Neutrophil (primary cell): ENCODE measurements at regions not wholly inside any gene's neighbourhood (a gene's known extent, or its start where the extent isn't known, plus 50 kb on each side); places are given as distances from the start of the nearest gene placed in this dataset.

Experiments used
- H3K27ac ChIP-seq: fragments of 200-600 bp; sonication (generic); 2 replicates; pipeline ENCODE4 v1.5.1; 2016; ENCODE audit warnings: mild to moderate bottlenecking, moderate library complexity
- H3K27me3 ChIP-seq: fragments of 200-600 bp; sonication (generic); 2 replicates; pipeline ENCODE4 v1.6.0; 2016; ENCODE audit warnings: mild to moderate bottlenecking
- H3K36me3 ChIP-seq: fragments of 200-600 bp; sonication (generic); 2 replicates; pipeline ENCODE4 v1.5.1; 2017
- H3K4me1 ChIP-seq, 2 experiments: fragments of 200-600 bp in 1 of 2; sonication (generic) in 1 of 2; 1 replicate in 1 of 2; 2 replicates in 1 of 2; pipeline versions ENCODE4 v1.5.1 to v1.6.1; 2013 to 2016; ENCODE audit warnings: low read depth in 1 of 2, low read length in 1 of 2, mild to moderate bottlenecking in 1 of 2, moderate library complexity in 1 of 2; ENCODE audit not compliant: control insufficient read depth in 1 of 2, insufficient read depth in 1 of 2
- H3K4me3 ChIP-seq, 2 experiments: fragments of 200-600 bp in 1 of 2; sonication (generic) in 1 of 2; 1 replicate in 1 of 2; 2 replicates in 1 of 2; pipeline ENCODE4 v1.5.1; 2013 to 2016; ENCODE audit warnings: low read depth in 1 of 2, low read length in 1 of 2, mild to moderate bottlenecking in 1 of 2, moderate library complexity in 1 of 2
- H3K9me3 ChIP-seq: fragments of 200-600 bp; sonication (generic); 2 replicates; pipeline ENCODE4 v1.5.1; 2016
- CTCF ChIP-seq: fragments of 200-600 bp; sonication (generic); IDR thresholded peaks from 2 replicates; pipeline ENCODE4 v1.5.1; 2016; ENCODE audit warnings: antibody characterized with exemption

- no peaks in the 10 kb centered on the region for H3K4me1 ChIP-seq
These were observed 151.9 kb upstream of the ALKAL2 start for GRCh38 chr2:439556-440402.

GRCh38 chr2:439077-439476, 151.2 kb upstream of the ALKAL2 start:
- Histone ChIP-seq H3K27ac (no peak overlapping the region), H3K4me1 (no peaks in the 10 kb centered on the region), H3K27me3 (no peaks in the 10 kb centered on the region), H3K36me3 (no peaks in the 10 kb centered on the region), H3K9me3 (no peaks in the 10 kb centered on the region), H3K4me3 (no peak overlapping the region)
- no peak for TF ChIP-seq CTCF

More at GRCh38 chr2:439556-440402, 151.9 kb upstream of the ALKAL2 start:
- Histone ChIP-seq H3K27ac (no peak overlapping the region), H3K4me3 (no peak overlapping the region), H3K27me3 (no peaks in the 10 kb centered on the region), H3K36me3 (no peaks in the 10 kb centered on the region), H3K9me3 (no peaks in the 10 kb centered on the region)
- TF ChIP-seq CTCF: no peak

- Histone ChIP-seq H3K36me3 (no peaks in the 10 kb centered on the region), H3K27ac (no peak overlapping the region), H3K9me3 (no peaks in the 10 kb centered on the region), H3K27me3 (no peaks in the 10 kb centered on the region), H3K4me3 (no peak overlapping the region), H3K4me1 (no peaks in the 10 kb centered on the region)
- TF ChIP-seq CTCF: no peak
These were observed 150.0 kb upstream of the ALKAL2 start for GRCh38 chr2:437756-438393.

GRCh38 chr2:437180-437579, 149.3 kb upstream of the ALKAL2 start:
- H3K4me1 ChIP-seq: no peaks in the 10 kb centered on the region
- no peak for TF ChIP-seq CTCF
- H3K27ac ChIP-seq: no peak overlapping the region

GRCh38 chr2:436205-436604, 148.3 kb upstream of the ALKAL2 start:
- H3K4me3 ChIP-seq: no peak overlapping the region
- peaks cover 1% of the 10 kb centered on the region for H3K27me3 ChIP-seq

More at GRCh38 chr2:437180-437579, 149.3 kb upstream of the ALKAL2 start:
- Histone ChIP-seq H3K4me3 (no peak overlapping the region), H3K36me3 (no peaks in the 10 kb centered on the region), H3K9me3 (no peaks in the 10 kb centered on the region), H3K27me3 (no peaks in the 10 kb centered on the region)

More at GRCh38 chr2:436205-436604, 148.3 kb upstream of the ALKAL2 start:
- no peaks in the 10 kb centered on the region for H3K4me1 ChIP-seq
- H3K36me3 ChIP-seq: no peaks in the 10 kb centered on the region
- H3K27ac ChIP-seq: no peak overlapping the region
- no peak for TF ChIP-seq CTCF
- no peaks in the 10 kb centered on the region for H3K9me3 ChIP-seq
